ENCODE measurements at regions not wholly inside any gene's neighbourhood (a gene's known extent, or its start where the extent isn't known, plus 50 kb on each side); places are given as distances from the start of the nearest gene placed in this dataset.

GRCh38 chr13:106700007-106700406 is 132.1 kb upstream of the ARGLU1 start:
- no peak for TF ChIP-seq CTCF (IDR thresholded peaks at IDR 0.05)
- TF ChIP-seq POLR2A (IDR thresholded peaks at IDR 0.05; ENCODE audit: low read depth), result no peak
- TF ChIP-seq POLR2AphosphoS5 (IDR thresholded peaks at IDR 0.05), result no peak
